ENCODE measurements at regions not wholly inside any gene's neighbourhood (a gene's known extent, or its start where the extent isn't known, plus 50 kb on each side); places are given as distances from the start of the nearest gene placed in this dataset.

DNA sequence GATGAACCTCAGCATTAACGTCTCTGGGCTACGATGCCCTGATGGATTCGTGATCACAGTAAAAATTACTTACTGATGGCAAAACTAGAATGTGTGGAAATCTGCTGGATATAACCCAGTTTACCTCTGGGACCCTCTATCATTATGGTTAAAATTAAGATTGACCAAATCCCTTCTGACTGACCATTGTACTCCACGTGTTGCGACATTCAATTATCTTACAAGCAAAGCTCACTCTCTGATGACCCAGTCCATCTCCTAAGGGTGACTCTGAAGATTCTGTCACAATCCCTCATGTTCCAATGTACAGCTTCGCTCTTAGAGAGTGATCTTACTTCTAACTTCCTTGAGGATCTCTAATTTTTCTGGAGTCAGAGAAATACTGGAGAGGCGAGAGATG lies 288.5 kb upstream of the RUNX1 start:
- in situ Hi-C loops (cut with MboI; ENCODE audit: low sequenced_read_pairs) = no loop called here

DNA sequence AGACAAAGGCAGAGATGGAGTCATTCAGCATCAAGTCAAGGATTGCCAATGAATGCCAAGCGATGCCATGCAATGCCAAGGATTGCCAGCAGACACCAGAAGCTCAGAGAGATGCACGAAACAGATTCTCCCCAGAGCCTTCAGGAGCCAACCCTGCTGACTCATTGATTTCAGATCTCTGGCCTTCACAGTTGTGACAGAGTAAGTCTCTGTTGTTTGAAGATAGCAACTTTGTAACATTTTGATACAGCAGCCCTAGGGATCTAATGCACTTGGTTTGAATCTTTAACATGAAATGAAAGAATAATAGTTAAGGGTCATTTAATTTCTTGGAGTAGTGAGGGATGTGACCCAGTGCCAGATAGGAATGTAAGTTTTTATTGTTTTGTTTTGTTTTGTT lies 287.4 kb upstream of the RUNX1 start:
- in situ Hi-C loops (cut with MboI; ENCODE audit: low sequenced_read_pairs) = no loop called here

DNA sequence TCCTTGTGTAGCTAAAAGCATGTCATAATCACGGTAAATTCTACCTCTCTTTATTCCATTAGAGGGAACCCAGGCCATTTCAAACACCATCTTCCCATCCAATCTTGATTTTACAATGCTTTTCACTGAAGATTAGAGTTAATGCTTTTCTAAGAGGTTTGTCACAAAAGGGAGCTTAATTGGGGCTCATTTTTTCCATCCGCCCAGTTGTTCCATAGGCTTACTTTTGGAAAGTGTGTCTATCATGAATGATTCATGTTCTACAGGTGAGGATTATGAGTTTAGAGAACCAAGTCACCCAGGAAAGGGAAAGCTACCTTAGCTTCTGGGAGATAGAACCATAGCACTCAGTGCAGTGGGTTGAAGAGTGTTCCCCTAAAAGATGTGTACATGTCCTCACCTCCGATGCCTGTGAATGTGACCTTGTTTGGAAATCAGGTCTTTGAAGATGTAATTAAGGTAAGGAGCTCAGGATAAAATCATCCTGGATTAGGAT lies 286.9 kb upstream of the RUNX1 start:
- in situ Hi-C loops (cut with MboI; ENCODE audit: low sequenced_read_pairs) = no loop called here

DNA sequence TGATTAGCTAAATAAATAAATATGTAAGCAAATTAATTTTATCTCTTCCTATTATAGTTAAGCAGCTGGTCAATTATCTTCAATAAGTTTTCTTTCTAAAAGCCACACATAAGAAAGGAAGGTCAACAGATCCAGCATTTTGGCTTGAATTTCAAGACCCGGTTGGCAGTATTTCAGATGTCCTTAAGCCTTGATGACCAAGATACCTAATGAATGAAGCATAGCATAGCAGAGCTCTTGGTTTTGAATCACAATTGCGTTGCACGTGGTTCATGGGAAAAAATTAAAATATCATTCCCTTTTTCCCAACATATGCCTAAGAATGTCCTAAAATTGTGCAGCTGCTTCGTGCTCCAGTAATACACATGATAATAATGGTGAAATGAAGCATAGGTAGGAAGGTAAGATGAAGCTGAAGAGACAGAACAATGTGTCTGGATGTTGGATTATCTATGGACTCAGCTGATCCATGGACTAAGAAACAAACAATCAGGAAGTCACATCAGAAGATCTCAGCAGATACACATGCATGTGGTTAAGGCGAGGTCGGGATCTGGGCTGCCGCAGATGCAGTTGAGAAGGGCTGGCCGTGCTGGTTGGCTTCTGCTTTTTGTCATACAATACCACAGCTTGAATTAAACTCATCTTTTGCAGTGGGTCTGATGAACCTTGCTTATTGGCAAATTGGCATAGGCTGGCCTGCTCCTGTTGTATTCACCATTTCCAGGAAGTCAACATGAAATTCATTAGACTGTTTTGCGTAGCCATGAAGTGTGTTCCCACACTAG lies 284.9 kb upstream of the RUNX1 start:
- in situ Hi-C loops (cut with MboI; ENCODE audit: low sequenced_read_pairs) = no loop called here

DNA sequence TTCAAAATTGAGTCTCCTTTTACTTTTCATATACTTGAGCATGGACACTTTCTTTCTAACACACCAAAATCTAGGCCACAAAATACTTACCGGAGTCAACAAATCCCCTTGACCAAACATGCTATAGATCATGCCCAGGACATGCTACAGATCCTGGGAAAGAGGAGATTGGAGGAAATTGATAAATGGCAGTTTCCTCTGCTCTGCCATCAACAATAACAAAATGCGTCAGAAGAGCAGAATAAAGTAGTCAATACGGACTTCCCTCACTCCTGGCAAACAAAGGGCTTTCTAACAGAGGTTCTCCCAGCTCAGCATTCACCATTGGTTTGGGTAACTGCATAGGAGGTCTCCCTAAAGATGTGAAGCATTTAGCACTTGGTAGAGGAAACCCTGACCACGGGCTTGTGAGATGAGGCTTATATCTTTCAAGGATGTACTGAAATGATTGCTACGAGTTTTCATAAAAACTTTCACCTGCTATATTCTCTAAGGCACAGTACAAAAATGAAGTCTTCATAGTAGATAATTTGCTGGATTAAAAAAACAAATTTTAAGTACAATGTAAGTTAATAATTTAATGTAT lies 283.8 kb upstream of the RUNX1 start:
- in situ Hi-C loops (cut with MboI; ENCODE audit: low sequenced_read_pairs) = no loop called here

DNA sequence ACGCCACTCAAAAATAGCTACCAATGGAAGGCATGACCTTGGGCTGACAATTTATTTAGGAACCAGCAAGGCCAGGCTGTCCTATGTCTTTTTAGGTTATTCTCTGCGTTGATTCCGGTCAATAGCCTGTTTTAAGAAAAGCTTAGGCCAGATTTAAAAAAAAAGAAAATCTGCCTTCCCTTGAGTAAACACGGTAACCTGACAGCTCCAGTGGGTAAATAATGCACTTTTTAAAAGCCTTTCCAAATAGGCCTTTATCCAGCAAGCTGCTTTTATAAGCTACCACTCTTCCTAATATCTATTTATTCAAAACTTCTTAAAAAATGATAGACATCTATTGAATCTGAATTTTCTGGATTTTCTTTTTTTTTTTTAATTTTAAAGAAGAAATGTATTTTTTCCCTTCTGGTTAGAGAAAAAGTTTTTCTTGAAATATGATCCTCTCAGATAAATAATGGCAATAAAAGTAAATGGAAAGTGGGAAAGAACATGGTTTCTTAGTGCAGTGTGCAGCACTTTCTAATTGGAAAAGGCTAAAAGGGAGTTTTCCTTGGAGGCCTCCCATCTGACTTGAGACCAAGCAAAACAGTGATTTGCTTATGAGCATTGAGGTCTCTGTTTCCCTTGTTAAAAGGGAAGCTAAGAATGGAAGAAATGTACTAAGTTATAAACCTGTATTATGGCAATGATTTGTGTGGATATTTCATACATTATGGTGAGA lies 281.0 kb upstream of the RUNX1 start:
- in situ Hi-C loops (cut with MboI; ENCODE audit: low sequenced_read_pairs) = no loop called here

DNA sequence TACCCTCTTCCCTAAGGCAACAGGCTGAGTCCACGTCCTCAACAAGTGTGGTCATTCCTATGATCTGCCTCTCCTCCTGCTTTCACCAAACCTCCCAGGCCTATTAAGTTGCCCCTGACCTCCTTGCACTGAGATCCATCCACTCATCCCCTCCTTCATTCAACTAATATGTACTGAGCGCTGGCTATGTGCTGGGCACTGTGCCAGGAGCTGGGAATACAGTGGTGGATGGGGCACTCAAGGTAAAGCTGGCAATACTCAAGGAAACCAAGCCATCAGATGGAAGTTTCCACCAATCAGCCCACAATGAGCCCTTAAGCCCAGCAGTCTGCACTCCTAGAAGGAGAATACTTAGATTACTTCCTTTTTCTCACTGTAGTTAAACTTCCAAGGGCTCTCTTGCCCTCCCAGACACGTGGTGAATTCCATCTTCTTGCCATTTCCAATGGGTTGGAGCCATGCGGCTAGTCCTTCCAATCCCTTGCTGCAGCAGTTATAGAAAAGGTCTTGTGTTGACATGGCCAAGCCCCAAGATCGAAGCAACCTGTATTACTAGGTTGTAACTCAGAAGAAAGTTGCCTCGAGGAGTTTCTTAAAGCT lies 279.9 kb upstream of the RUNX1 start:
- in situ Hi-C loops (cut with MboI; ENCODE audit: low sequenced_read_pairs) = no loop called here

DNA sequence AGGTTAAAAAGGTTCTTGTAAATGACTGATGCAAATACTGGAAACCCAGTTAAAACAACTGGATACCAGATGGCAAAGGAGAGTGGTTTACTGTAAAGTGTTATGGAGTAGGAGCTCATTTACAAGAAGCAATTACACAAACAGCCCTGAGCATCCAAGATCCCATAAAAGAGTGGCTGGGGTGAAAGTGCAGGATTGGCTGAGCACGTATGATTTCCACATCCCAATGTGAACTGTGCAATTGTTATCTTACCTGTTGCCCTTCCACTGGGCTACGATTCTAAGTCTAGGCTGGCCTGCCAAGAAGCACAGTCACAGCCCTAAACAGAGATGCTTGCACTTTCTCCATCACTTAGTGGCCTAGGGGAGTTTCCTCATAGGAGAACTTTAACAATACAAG lies 277.6 kb upstream of the RUNX1 start:
- in situ Hi-C loops (cut with MboI; ENCODE audit: low sequenced_read_pairs) = no loop called here

DNA sequence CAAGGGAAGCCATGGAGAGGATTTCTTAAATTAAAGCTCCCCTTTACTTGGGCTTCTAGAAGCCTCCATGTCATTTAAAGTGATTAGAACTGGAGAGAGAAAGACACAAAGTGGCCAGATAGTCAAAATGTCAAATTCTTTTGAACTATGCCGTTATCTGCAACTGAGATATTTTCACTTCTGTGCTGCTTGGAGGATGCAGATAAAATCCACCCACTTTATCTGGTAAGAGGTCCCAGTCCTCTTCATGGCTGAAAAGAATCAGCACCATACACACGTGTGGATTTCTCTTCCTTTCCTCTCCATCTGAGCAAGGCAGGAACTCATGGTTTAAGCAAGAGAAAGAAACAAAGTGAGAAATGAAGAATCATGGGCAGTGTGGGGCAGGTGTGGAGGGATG lies 276.9 kb upstream of the RUNX1 start:
- in situ Hi-C loops (cut with MboI; ENCODE audit: low sequenced_read_pairs) = no loop called here

DNA sequence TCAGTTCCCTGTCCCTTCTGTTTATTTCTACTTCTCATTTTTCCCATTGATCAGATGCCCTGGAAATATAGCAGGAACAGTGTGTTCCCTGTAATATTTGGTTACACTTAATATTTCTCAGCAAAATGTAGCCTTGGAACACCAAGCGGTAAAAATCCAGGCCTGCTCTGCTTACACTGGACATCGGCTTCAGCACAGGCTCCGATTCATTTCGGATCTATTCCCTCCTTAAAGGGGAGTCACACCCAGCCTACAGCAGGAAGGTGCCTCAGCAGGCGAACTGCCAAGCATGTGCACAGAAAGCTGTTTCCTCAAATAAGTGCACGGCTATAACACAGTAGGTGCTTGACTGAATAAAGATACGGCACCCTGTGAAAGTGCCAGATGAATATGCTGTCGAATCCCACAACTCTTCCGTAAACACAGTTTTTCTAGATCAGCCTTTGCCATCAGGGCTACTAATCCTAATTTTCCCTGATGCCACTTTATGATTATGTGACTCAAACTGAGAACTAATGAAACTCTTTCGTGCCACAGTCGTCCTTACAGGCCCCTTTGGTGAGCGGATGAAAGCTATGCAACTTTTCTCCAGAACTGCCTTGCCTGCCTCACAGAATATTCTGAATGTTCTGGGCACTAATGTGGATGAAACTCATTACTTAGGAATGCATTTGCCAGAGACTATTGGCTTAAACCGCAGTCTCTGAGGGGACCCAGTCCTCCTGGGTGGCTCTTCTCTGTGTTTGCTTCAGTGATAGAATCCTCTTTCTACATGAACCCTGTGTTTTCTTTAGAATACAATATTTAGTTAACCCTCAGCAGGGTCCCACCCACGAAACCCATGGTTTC lies 275.5 kb upstream of the RUNX1 start:
- in situ Hi-C loops (cut with MboI; ENCODE audit: low sequenced_read_pairs) = no loop called here

DNA sequence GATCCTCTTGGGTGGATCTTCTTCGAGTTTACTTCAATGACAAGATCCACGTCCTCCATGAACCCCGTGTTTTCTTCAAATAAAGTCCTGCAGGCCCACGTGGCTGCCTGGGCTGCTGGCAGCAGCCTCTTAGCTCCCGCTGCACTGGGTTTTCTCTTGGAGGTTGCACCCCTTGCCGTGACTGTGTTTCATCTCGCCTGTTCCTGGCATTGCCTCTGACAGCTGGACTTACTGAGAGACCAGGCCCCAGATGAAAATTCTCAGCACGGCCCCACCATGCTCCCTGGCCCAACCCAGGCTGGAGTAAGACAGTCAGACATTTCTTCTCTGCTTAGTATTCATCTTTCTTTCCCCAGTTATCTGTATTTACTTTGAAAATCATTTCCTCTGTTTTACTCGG lies 274.8 kb upstream of the RUNX1 start:
- in situ Hi-C loops (cut with MboI; ENCODE audit: low sequenced_read_pairs) = no loop called here

DNA sequence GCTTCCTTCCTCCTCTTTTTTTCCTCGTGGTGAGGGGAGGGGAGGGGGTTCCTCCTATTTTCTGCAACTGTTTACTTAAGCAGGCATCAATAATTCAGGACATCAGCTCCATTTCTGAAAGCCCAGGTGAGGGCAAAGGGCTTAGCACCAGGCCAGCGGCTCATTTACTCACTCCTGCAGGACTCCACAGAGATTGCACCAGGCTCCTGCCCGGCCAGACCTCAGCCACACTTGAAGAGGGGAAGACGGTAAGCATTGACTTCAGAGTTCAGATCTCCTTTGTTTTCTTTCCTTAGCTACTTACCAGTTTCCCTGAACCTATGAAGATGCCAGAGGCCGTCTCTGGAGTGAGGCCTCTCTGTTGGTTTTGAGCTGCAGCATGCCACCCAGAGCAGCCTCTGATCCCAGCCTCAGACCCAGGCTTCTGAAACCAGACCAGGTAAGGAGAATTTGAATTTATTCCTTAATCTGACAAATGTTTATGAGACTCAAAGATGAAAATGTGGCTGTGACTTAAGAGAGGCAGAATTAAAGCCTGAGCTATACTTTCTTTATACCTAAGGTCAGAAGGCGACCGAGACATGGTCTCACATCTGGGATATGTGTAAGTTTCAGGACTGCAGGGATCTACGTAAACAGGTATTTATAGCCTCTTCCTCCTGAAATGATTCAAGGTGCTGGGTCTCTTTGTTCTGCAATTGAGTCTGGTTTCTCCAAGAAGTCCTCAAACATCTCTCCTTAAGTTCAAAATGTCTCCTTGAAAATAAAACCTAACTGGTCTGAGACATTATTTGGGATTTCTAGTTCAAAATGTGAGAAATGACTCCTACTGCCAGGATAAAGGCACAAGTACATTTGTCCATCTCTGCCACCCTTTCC lies 272.5 kb upstream of the RUNX1 start:
- in situ Hi-C loops (cut with MboI; ENCODE audit: low sequenced_read_pairs) = no loop called here

DNA sequence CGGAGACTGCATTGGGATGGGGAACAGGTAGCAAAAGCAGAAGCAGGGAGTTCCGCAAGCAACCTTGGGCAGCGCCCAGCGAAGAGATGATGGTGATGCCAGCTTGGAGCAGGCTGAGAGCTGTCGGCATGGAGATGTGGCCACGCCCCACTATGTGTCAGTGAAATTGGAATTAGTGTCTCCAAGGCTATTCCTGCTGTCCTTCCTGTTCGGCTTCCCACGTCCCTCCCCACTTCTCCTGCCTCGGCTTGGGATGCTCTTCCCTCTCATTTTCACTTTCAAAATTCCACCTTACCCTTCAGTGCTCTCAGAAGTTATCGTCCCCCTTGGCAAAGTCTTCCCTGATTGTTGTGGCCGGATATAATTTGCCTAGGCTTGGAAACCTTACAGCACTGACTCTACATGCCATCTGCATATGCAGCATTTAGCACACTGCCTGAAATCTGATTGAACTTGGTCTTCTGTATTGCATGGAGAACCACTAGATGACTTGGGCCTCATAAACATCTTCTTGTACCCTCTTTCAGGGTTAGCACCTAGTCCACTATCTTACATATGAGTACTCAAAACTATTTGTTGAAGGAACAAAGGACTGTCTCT lies 270.7 kb upstream of the RUNX1 start:
- in situ Hi-C loops (cut with MboI; ENCODE audit: low sequenced_read_pairs) = no loop called here

DNA sequence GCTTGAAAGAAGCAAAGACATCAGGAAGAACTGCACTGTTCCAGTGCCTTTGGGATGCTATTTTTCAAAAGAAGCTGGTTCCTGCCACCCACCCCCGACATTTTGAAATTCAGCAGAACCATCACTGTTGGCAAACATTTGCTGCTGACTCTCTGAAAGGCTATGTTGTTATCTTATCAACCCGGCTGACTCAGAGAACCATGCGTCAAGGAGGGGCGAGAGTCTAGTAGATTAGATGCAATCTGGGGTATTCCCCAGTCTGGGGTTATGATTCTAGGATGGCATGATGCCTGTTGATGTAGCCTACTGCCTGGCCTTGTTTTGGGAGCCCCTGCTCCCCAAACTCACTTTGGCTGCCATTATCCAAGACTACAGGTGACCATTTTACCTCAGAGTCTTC lies 267.8 kb upstream of the RUNX1 start:
- in situ Hi-C loops (cut with MboI; ENCODE audit: low sequenced_read_pairs) = no loop called here

DNA sequence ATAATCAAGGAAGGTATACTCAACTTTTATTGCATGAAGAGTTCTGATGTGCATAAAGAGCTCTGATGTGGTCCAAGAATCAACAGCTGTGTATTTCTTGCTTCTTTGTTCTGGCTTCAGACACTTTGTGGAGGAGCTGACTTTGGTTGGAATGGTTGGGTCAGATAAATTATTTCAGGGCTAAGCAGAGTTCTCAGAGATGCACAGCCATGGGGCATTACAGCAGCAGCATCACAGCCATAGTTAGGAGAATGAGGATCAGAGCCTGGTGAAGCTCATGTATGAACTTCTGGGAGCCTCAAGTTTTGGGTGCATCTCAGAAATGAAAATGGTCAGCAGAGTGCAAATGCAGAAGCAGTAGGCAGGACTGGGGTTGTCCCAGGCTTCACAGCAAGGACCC lies 267.4 kb upstream of the RUNX1 start:
- in situ Hi-C loops (cut with MboI; ENCODE audit: low sequenced_read_pairs) = no loop called here

DNA sequence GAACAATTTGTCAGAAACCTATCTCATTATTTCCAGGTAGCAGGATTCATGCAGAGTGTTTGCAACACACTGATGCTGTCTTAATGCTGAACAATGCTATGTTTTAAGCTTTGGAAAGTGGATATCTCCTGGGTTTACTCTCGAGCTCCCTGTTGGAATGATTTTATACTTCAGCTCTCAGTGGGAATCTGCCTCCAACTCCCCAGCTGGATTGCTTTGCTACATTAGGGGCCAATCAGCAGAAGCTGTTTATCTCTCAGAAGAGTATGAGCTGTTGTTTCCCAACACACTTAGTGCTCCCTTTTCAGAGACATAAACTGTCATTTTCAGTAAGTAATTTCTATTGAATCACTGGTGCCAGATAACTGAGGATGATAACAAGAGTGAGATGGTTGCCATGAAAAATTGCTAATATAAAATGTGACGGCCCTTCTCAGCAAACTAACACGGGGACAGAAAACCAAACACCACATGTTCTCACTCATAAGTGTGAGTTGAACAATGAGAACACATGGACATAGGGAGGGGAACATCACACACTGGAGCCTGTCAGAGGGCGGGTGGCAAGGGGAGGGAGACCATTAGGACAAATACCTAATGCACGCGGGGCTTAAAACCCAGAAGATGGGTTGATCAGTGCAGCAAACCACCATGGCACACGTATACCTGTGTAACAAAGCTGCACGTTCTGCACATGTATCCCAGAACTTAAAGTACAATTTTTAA lies 265.9 kb upstream of the RUNX1 start:
- in situ Hi-C loops (cut with MboI; ENCODE audit: low sequenced_read_pairs) = no loop called here

DNA sequence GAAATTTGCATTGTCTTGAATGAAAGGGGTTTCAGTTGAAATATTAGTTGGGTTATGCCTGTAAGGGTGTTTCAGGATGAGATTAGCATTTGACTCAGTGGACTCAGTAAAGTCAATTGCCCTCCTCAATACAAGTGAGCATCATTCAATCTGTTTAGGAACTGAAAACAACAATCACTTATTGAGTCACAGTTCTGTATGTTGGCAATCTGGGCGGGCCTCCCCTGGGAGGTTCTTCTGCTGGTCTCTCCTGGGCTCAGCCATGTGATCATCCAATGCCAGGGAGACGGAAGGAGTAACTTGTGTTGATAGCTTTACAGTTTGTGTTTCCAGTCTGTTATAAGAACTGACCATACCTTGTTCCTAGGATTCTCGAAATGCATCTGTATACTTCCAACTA lies 262.9 kb upstream of the RUNX1 start:
- in situ Hi-C loops (cut with MboI; ENCODE audit: low sequenced_read_pairs) = no loop called here

DNA sequence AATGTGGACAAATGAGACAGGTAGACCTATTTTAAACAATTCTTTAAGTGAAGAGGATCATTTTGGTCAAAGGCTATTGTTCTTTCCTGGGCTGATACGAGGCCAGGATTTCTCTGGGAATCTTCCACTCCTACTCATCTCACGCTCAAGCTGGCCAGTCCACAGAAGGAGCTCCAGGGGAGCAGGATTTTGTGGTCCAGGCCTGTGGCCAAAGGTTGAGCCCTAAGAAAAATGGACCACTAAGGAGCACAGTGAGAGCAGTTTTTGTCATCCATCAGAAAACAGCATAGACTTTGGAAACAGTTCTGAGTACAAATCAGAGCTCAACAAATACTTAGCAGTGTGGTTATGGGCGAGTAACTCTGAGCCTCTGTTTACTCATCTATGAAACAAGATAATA lies 260.2 kb upstream of the RUNX1 start:
- in situ Hi-C loops (cut with MboI; ENCODE audit: low sequenced_read_pairs) = no loop called here

DNA sequence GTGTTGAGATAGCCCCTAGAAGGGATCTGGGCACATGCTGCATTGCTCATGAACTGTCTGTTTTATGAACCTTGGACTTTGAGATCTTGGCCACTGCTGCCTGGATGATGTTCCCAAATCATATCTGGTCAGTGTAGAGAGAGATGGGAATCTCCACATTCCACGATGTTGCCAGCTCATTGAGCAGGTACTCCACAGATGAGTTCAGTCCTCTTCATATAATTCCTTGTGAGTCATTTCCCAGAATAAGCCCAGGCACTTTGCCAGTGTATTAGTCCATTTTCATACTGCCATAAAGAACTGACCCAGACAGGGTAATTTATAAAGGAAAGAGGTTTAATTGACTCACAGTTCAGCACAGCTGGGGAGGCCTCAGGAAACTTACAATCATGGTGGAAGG lies 254.0 kb upstream of the RUNX1 start:
- in situ Hi-C loops (cut with MboI; ENCODE audit: low sequenced_read_pairs) = no loop called here
